ENCODE measurements at regions not wholly inside any gene's neighbourhood (a gene's known extent, or its start where the extent isn't known, plus 50 kb on each side); places are given as distances from the start of the nearest gene placed in this dataset.
"Not testable (repeated sequence)": the region's sequence is repeated elsewhere in the genome, so short reads cannot be mapped to it uniquely, and the experiment has no call there.

DNA sequence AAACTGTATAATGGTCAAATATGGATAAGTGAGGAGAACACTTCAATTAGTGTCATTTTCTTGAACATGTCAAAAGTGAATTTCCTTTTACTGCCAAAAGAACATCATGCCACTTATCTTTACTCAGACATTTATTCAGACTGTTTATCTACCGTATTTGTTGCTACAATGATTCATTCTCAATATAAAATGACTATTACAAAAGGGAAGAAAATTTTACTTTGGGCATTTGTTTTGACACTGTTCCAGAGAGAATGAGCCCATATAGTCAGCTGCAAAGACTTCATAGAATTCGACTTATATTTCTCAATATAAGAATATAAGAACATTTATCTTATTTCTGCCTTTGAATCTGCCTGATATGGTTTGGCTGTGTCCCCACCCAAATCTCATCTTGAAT, 1699.1 kb downstream of the BRINP3 start:
- no peak for DNase-seq
- H3K27ac Mint-ChIP-seq, result no peak overlapping the region
- H3K27me3 Mint-ChIP-seq, result no peaks in the 10 kb centered on the region
- no peaks in the 10 kb centered on the region for H3K4me1 Mint-ChIP-seq
- H3K9me3 Mint-ChIP-seq, result peaks cover 3% of the 10 kb centered on the region
- H3K36me3 Mint-ChIP-seq (ENCODE audit: low read depth), result no peaks in the 10 kb centered on the region
- intact Hi-C loops (cut with micrococcal nuclease), result no loop called here
- no peak overlapping the region for H3K4me3 Mint-ChIP-seq

DNA sequence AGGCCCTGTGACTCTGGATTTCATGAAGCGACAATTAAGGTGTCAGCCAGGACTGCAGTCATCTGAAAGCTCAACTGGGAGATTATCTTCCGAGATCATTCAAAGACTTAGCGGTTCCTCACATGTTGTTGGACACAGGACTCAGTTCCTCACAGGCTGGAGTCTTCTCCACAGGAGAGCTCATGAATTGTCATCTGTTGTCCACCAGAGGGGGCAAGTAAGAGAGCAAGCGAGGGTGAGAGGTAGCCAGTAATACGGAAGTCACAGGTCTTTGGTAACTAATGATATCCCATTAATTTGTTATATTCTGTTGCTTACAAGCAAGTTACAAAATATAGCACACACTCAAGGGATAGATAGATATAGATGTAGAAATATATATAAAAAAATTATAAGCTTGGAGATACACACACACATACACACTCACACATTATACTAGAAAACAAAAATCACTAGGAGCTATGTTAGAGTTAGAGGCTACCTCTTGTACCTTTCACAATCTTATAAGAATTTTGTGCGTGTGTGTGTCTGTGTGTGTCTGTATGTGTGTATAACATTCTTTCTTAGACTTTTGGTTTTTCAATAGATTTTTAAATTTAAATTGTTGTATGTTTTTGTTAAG, 1695.3 kb downstream of the BRINP3 start:
- no peak overlapping the region for H3K4me3 Mint-ChIP-seq
- H3K27me3 Mint-ChIP-seq, result no peaks in the 10 kb centered on the region
- H3K36me3 Mint-ChIP-seq (ENCODE audit: low read depth), result no peaks in the 10 kb centered on the region
- intact Hi-C loops (cut with micrococcal nuclease), result no loop called here
- H3K27ac Mint-ChIP-seq, result no peak overlapping the region
- no peak for DNase-seq
- H3K4me1 Mint-ChIP-seq, result no peaks in the 10 kb centered on the region
- H3K9me3 Mint-ChIP-seq, result no peaks in the 10 kb centered on the region

DNA sequence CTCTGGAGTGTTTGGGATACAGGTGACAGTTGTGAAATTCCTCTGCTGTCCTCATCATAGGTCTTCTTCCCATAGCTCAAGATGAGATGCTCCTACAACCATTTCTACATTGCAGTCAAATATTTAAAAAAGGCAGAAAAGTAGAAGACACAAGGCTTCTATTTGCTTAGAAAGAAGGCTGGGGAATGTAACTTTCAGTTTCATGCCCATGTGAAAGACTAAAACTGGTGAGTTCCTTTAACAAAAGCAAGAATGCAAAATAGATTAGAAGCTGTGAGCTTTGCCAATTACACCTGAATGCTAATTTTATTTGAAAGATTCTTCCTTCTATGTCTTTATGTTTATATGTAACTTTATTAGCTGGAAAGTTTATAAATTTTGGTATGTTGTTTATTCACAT, 1682.7 kb downstream of the BRINP3 start:
- DNase-seq, result no peak
- intact Hi-C loops (cut with micrococcal nuclease), result no loop called here
- Mint-ChIP-seq H3K4me3 (no peak overlapping the region), H3K27ac (no peak overlapping the region), H3K9me3 (no peaks in the 10 kb centered on the region), H3K4me1 (no peaks in the 10 kb centered on the region), H3K36me3 (ENCODE audit: low read depth) (no peaks in the 10 kb centered on the region), H3K27me3 (no peaks in the 10 kb centered on the region)

DNA sequence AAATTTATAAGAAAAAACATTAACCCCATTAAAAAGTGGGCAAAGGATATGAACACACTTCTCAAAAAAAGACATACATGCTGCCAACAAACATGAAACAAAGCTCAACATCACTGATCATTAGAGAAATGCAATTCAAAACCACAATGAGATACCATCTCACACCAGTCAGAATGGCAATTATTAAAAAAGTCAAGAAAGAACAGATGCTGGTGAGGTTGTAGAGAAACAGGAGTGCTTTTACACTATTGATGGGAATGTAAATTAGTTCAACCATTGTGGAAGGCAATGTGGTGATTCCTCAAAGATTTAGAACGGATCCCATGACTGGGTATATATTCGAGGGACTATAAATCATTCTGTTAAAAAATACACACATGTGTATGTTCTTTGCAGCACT, 1665.5 kb downstream of the BRINP3 start:
- intact Hi-C loops (cut with micrococcal nuclease); H3K27me3 Mint-ChIP-seq; DNase-seq; H3K9me3 Mint-ChIP-seq; H3K4me1 Mint-ChIP-seq; H3K36me3 Mint-ChIP-seq (ENCODE audit: low read depth); H3K27ac Mint-ChIP-seq; H3K4me3 Mint-ChIP-seq: not testable (repeated sequence)

DNA sequence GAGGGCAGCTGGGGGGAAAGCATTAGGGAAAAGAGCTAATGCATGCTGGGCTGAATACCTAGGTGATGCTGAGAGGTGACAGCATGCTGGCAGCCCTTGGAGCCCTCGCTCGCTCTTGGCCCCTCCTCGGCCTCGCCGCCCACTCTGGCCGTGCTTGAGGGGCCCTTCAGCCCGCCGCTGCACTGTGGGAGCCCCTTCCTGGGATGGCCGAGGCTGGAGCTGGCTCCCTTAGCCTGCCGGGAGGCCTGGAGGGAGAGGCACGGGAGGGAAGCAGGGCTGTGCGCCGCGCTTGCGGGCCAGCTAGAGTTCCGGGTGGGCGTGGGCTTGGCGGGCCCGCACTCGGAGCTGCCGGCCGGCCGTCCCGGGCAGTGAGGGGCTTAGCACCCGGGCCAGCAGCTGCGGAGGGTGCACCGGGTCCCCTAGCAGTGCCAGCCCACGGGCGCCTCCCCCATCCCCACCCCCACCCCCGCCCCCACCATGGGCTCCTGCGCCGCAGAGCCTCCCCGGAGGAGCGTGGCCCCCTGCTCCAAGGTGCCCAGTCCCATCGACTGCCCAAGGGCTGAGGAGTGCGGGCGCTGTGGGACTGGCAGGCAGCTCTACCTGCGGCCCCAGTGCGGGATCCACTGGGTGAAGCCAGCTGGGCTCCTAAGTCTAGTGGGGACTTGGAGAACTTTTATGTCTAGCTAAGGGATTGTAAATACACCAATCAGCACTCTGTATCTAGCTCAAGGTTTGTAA, 1664.7 kb downstream of the BRINP3 start:
- H3K4me3 Mint-ChIP-seq; H3K36me3 Mint-ChIP-seq (ENCODE audit: low read depth); H3K27me3 Mint-ChIP-seq; H3K27ac Mint-ChIP-seq; DNase-seq; intact Hi-C loops (cut with micrococcal nuclease); H3K4me1 Mint-ChIP-seq; H3K9me3 Mint-ChIP-seq: not testable (repeated sequence)

DNA sequence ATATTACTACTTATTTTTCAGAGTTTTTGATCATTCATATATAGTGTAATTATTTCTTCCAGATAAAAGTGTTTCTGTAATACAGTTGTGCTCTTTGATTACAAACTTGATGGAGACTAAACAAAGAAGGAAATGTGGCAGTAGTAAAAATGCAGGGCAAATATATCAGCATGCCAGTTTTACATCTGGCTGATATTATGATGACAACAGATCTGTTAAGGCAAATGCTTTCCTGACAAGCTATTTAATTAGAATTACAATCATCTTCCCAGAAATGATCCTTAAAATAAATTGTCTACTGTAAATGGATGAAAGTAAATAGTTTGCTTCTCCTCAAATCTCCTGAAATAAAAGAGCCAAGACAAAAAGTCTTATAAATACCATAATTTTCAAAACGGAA, 1659.8 kb downstream of the BRINP3 start:
- intact Hi-C loops (cut with micrococcal nuclease), result no loop called here
- Mint-ChIP-seq H3K9me3 (no peaks in the 10 kb centered on the region), H3K27ac (no peak overlapping the region), H3K4me1 (no peaks in the 10 kb centered on the region), H3K4me3 (no peak overlapping the region), H3K36me3 (ENCODE audit: low read depth) (no peaks in the 10 kb centered on the region), H3K27me3 (no peaks in the 10 kb centered on the region)
- DNase-seq, result no peak

DNA sequence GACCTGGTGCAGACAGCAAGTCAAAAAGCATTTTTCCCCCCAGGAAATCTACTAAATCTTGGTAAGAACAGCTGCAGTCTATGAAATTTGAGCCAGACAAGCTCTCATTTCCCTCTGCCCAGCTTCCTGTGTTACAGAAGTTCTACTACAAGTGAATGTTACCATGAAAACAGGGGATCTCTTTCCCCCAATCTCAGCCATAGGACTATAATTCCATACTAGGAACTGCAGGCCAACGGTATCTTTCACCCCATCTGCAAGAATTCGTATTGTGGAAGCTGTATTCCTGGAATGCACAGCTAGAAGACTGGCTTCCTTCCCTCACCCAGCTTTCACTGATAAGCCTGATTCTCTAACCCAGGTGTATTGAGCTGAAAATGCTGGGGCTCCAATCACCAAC, 1655.4 kb downstream of the BRINP3 start:
- H3K27me3 Mint-ChIP-seq, result no peaks in the 10 kb centered on the region
- no peak for DNase-seq
- H3K36me3 Mint-ChIP-seq (ENCODE audit: low read depth), result no peaks in the 10 kb centered on the region
- no peak overlapping the region for H3K27ac Mint-ChIP-seq
- no peak overlapping the region for H3K4me3 Mint-ChIP-seq
- no peaks in the 10 kb centered on the region for H3K4me1 Mint-ChIP-seq
- intact Hi-C loops (cut with micrococcal nuclease), result no loop called here
- H3K9me3 Mint-ChIP-seq, result no peaks in the 10 kb centered on the region

DNA sequence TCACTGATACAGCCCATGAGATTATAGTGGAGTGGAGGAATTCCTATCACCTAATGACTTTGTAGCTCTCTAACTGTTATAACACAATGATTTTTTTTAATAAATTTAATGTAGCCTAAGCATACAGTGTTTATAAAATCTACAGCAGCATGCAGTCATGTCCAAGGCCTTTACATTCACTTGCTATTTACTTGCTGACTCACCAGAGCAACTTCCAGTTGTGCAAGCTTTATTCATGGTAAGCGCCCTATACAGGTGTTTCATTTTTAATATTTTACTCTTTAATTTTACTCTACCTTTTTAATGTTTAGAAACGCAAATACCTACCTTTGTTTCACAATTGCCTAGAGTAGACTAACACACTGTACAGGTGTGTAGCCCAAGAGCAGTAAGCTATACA, 1652.2 kb downstream of the BRINP3 start:
- no peak overlapping the region for H3K27ac Mint-ChIP-seq
- H3K9me3 Mint-ChIP-seq, result no peaks in the 10 kb centered on the region
- no peaks in the 10 kb centered on the region for H3K4me1 Mint-ChIP-seq
- intact Hi-C loops (cut with micrococcal nuclease), result no loop called here
- H3K27me3 Mint-ChIP-seq, result no peaks in the 10 kb centered on the region
- no peak overlapping the region for H3K4me3 Mint-ChIP-seq
- no peak for DNase-seq
- H3K36me3 Mint-ChIP-seq (ENCODE audit: low read depth), result no peaks in the 10 kb centered on the region

DNA sequence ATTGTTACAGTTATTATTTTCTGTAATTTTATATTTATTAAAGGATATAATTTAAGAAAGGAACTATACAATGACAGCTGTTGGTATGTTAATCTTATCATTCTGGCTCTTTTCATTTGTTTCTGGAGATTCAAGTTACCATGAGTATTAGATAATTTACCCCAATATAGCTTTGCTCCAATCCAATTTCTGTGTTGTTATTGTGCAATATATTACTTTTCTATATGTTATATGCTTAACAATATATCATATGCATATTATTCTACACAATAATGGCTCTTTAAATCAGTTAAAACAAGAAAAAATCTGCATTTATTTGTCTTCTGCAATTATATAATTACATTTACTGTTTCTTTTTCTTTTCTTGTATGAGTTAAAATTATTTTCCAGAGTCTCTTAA, 1650.9 kb downstream of the BRINP3 start:
- no peaks in the 10 kb centered on the region for H3K36me3 Mint-ChIP-seq (ENCODE audit: low read depth)
- no peaks in the 10 kb centered on the region for H3K9me3 Mint-ChIP-seq
- intact Hi-C loops (cut with micrococcal nuclease), result no loop called here
- H3K4me3 Mint-ChIP-seq, result no peak overlapping the region
- H3K27me3 Mint-ChIP-seq, result no peaks in the 10 kb centered on the region
- no peaks in the 10 kb centered on the region for H3K4me1 Mint-ChIP-seq
- no peak for DNase-seq
- H3K27ac Mint-ChIP-seq, result no peak overlapping the region

DNA sequence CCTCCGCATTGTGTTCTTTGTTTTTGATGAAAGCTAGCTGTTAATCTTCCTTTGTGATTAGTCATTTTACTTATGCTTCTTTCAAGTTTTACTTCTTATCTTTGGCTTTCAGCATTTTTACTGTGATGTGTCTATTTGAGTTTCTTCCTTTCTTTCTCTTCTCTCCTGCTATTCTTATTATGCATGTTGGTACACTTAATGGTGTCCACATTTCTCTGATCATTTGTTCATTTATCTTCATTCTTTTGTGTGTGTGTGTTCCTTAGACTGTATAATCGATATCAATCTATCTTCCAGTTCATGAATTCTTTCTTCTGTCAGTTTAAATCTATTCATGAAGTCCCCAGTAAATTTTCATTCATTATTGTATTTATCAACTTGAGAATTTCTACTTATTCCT, 1650.3 kb downstream of the BRINP3 start:
- Mint-ChIP-seq H3K36me3 (ENCODE audit: low read depth) (no peaks in the 10 kb centered on the region), H3K4me3 (no peak overlapping the region), H3K27me3 (no peaks in the 10 kb centered on the region), H3K27ac (no peak overlapping the region), H3K4me1 (no peaks in the 10 kb centered on the region), H3K9me3 (no peaks in the 10 kb centered on the region)
- DNase-seq, result no peak
- intact Hi-C loops (cut with micrococcal nuclease), result no loop called here

DNA sequence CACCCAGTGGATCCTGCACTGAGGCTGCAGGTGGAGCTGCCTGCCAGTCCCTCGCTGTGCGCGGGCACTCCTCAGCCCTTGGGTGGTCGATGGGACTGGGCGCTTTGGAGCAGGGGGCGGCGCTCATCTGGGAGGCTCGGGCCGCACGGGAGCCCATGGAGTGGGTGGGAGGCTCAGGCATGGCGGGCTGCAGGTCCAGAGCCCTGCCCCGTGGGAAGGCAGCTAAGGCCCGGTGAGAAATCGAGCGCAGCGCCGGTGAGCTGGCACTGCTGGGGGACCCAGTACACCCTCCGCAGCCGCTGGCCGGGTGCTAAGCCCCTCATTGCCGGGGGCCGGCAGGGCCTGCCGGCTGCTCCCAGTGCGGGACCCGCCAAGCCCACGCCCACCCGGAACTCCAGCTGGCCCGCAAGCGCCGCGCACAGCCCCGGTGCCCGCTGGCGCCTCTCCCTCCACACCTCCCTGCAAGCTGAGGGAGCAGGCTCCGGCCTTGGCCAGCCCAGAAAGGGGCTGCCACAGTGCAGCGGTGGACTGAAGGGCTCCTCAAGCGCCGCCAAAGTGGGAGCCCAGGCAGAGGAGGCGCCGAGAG, 1636.5 kb downstream of the BRINP3 start:
- H3K27me3 Mint-ChIP-seq; H3K4me3 Mint-ChIP-seq; DNase-seq; H3K27ac Mint-ChIP-seq; H3K36me3 Mint-ChIP-seq (ENCODE audit: low read depth); H3K9me3 Mint-ChIP-seq; intact Hi-C loops (cut with micrococcal nuclease); H3K4me1 Mint-ChIP-seq: not testable (repeated sequence)

DNA sequence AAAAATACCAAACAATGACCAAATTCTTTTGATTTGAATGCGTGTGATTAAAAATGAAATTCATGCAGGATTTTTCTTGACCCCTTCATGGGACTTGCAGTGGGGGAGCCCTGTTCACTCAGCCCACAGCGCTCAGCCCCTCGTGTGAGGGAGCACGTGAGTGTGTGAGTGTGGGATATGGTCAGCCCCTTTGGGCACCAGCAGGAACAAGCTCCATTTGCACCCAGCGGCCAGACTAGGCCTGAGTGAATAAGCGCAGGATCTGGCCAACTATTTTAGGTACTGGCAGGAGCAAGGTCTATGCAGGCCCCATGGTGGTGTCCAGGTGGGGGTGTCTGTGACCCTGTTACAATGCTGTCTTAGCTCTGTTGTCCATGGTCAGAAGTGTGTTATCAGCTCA, 1631.2 kb downstream of the BRINP3 start:
- intact Hi-C loops (cut with micrococcal nuclease), result no loop called here
- Mint-ChIP-seq H3K4me1 (no peaks in the 10 kb centered on the region), H3K36me3 (ENCODE audit: low read depth) (no peaks in the 10 kb centered on the region), H3K9me3 (no peaks in the 10 kb centered on the region), H3K27ac (no peak overlapping the region), H3K4me3 (no peak overlapping the region), H3K27me3 (no peaks in the 10 kb centered on the region)
- no peak for DNase-seq

DNA sequence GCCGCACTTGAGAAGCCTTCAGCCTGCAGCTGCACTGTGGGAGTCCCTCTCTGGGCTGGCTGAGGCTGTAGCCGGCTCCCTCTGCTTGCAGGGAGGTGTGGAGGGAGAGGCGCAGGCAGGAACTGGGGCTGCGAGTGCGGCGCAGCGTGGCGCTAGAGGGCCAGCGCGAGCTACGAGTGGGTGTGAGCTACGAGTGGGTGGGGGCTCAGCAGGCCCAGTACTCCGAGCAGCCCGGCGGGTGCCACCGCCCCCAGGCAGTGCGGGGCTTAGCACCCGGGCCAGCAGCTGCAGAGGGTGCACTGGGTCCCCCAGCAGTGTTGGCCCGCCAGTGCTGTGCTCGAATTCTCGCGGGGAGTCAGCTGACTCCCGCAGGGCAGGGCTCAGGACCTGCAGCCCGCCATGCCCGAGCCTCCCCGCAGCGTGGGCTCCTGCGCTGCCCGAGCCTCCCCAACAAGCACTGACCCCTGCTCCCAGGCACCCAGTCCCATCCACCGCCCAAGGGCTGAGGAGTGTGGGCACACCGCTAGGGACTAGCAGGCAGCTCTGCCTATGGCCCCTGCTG, 1620.1 kb downstream of the BRINP3 start:
- H3K9me3 Mint-ChIP-seq, result no peaks in the 10 kb centered on the region
- intact Hi-C loops (cut with micrococcal nuclease), result no loop called here
- H3K27me3 Mint-ChIP-seq, result no peaks in the 10 kb centered on the region
- no peaks in the 10 kb centered on the region for H3K4me1 Mint-ChIP-seq
- H3K27ac Mint-ChIP-seq, result no peak overlapping the region
- no peak overlapping the region for H3K4me3 Mint-ChIP-seq
- H3K36me3 Mint-ChIP-seq (ENCODE audit: low read depth), result no peaks in the 10 kb centered on the region
- DNase-seq, result no peak

DNA sequence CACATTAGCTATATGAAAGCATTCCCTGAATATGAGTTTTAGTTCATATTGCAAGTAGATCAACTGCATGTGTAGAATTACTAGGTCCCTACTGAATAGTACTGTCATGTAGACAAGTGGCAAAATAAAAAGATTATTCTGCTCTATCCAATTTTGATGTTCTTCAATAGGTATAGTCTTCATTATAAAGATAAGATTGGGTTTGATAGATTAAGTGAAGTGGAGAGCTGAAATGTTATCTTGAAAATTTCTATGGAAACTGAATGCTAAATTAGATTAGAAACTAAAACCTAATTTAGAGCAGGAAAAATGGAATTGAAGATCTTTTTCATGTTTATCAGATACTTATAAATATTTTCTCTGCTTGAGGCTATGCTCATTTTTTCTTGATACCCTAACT, 1610.0 kb downstream of the BRINP3 start:
- no peaks in the 10 kb centered on the region for H3K27me3 Mint-ChIP-seq
- intact Hi-C loops (cut with micrococcal nuclease), result no loop called here

More for the DNA sequence above, 1610.0 kb downstream of the BRINP3 start:
- H3K4me1 Mint-ChIP-seq, result no peaks in the 10 kb centered on the region
- H3K36me3 Mint-ChIP-seq (ENCODE audit: low read depth), result no peaks in the 10 kb centered on the region
- H3K4me3 Mint-ChIP-seq, result no peak overlapping the region
- no peaks in the 10 kb centered on the region for H3K9me3 Mint-ChIP-seq
- no peak overlapping the region for H3K27ac Mint-ChIP-seq
- no peak for DNase-seq
